ENCODE measurements at regions not wholly inside any gene's neighbourhood (a gene's known extent, or its start where the extent isn't known, plus 50 kb on each side); places are given as distances from the start of the nearest gene placed in this dataset.

GRCh38 chr7:67380858-67381257 lies 384.2 kb downstream of the TYW1 start:
- TF ChIP-seq CTCF (IDR thresholded peaks at IDR 0.05) (no peak), POLR2A (IDR thresholded peaks at IDR 0.05) (no peak), EP300 (IDR thresholded peaks at IDR 0.05) (no peak)

Data from ovary (tissue), 3 donors.